ENCODE measurements at regions not wholly inside any gene's neighbourhood (a gene's known extent, or its start where the extent isn't known, plus 50 kb on each side); places are given as distances from the start of the nearest gene placed in this dataset.

- TF ChIP-seq SMAD1 (IDR thresholded peaks at IDR 0.05; ENCODE audit: low read depth, partially characterized antibody) (no peak), SUPT20H (IDR thresholded peaks at IDR 0.05; ENCODE audit: borderline replicate concordance, control insufficient read depth, low read depth, low read length) (no peak)
- POLR2A ChIA-PET: no interaction called here
- H3K4me3 ChIP-seq: no peak overlapping the region
- H3K79me2 ChIP-seq (ENCODE audit: control insufficient read depth, insufficient read depth, low read length): no peaks in the 10 kb centered on the region
- no peaks in the 10 kb centered on the region for H3K36me3 ChIP-seq (ENCODE audit: control insufficient read depth in 2 of 2, insufficient read depth in 2 of 2, low read length in 1 of 2)
- no peak overlapping the region for H2AFZ ChIP-seq (ENCODE audit: control insufficient read depth, low read depth, low read length)
- CTCF ChIA-PET: interaction anchor here (0.7 kb wide), 2 partner anchors 149 to 164 kb away, joined by 3 read pairs; partner anchors contain the start of gene C19orf12
- no TSS peak for BruUV-seq (replicated peaks)
- no peaks in the 10 kb centered on the region for H3K4me1 ChIP-seq (ENCODE audit: control insufficient read depth, insufficient read depth, low read length)
- no peaks in the 10 kb centered on the region for H3K27me3 ChIP-seq (replicated peaks in 1 of 2; ENCODE audit: control insufficient read depth in 2 of 2, insufficient read depth in 2 of 2, low read length in 1 of 2)
- no peaks in the 10 kb centered on the region for H3K9me3 ChIP-seq (replicated peaks; ENCODE audit: control insufficient read depth, insufficient read depth, low read length)
- 27% methylated on average over 7 of the region's 7 CpGs for WGBS (ENCODE audit: insufficient coverage, insufficient replicate concordance, low lambda C conversion rate, missing lambda C conversion rate)
- no peak overlapping the region for H3K9ac ChIP-seq (ENCODE audit: control insufficient read depth, insufficient read depth, low read length)
- no peaks in the 10 kb centered on the region for H4K20me1 ChIP-seq (ENCODE audit: control insufficient read depth, insufficient read depth)
- intact Hi-C loops (cut with micrococcal nuclease; ENCODE audit: unreplicated experiment) (no loop called here), in situ Hi-C loops (cut with MboI) (no loop called here)
- SMC1A ChIA-PET (ENCODE audit: uncharacterized antibody, unreplicated experiment): interaction anchor here (0.9 kb wide), 1 partner anchor 120 kb away, joined by 3 read pairs; no protein-coding TSS in a partner anchor
- DNase-seq (ENCODE audit: low read depth, low spot score): no peak
- no peak for ATAC-seq
- no peak overlapping the region for H3K4me2 ChIP-seq (ENCODE audit: control insufficient read depth, insufficient read depth)
- RAD21 ChIA-PET (ENCODE audit: unreplicated experiment): interaction anchor here (1.6 to 2.0 kb wide), 2 partner anchors 62 to 149 kb away, joined by 3 to 7 read pairs; partner anchors contain the start of gene URI1
- no peak for FAIRE-seq
- H3K27ac ChIP-seq (ENCODE audit: control insufficient read depth, insufficient read depth): no peak overlapping the region
These were observed 62.4 kb upstream of the URI1 start for GRCh38 chr19:29879655-29879974.

GRCh38 chr19:29880498-29881081, 61.4 kb upstream of the URI1 start:
- no TSS peak for BruUV-seq (replicated peaks)
- no peaks in the 10 kb centered on the region for H3K4me1 ChIP-seq (ENCODE audit: control insufficient read depth, insufficient read depth, low read length)

More at GRCh38 chr19:29880498-29881081, 61.4 kb upstream of the URI1 start:
- H3K36me3 ChIP-seq (ENCODE audit: control insufficient read depth in 2 of 2, insufficient read depth in 2 of 2, low read length in 1 of 2): no peaks in the 10 kb centered on the region
- no peak overlapping the region for H3K4me3 ChIP-seq
- FAIRE-seq: no peak
- ATAC-seq: peak; percentile 55
- H3K27ac ChIP-seq (ENCODE audit: control insufficient read depth, insufficient read depth): no peak overlapping the region
- H2AFZ ChIP-seq (ENCODE audit: control insufficient read depth, low read depth, low read length): no peak overlapping the region
- RAD21 ChIA-PET (ENCODE audit: unreplicated experiment): interaction anchor here (1.6 to 2.0 kb wide), 2 partner anchors 61 to 150 kb away, joined by 3 to 7 read pairs; partner anchors contain the start of gene URI1
- TF ChIP-seq MEF2B (IDR thresholded peaks at IDR 0.05; ENCODE audit: partially characterized antibody, poor library complexity, severe bottlenecking): no peak
- TF ChIP-seq HDGF (IDR thresholded peaks at IDR 0.05): no peak
- TF ChIP-seq CEBPB (IDR thresholded peaks at IDR 0.05; ENCODE audit: borderline replicate concordance in 1 of 2, low read depth in 2 of 2, low read length in 2 of 2): no peak
- TF ChIP-seq ZNF592 (IDR thresholded peaks at IDR 0.05): no peak
- TF ChIP-seq NR2F1 (conservative IDR thresholded peaks at IDR 0.05): no peak
- TF ChIP-seq TBL1XR1 (IDR thresholded peaks at IDR 0.05; ENCODE audit: low read depth, low read length): no peak
- WGBS (ENCODE audit: insufficient coverage, insufficient replicate concordance, low lambda C conversion rate, missing lambda C conversion rate): 2% methylated on average over 9 of the region's 10 CpGs
- in situ Hi-C loops (cut with MboI): loop anchor here (10.0 kb wide), 1 partner anchor 774 kb away; no protein-coding TSS in a partner anchor
- H3K9ac ChIP-seq (ENCODE audit: control insufficient read depth, insufficient read depth, low read length): no peak overlapping the region
- SMC1A ChIA-PET (ENCODE audit: uncharacterized antibody, unreplicated experiment): interaction anchor here (1.0 kb wide), 1 partner anchor 86 kb away, joined by 3 read pairs; no protein-coding TSS in a partner anchor
- no peaks in the 10 kb centered on the region for H3K79me2 ChIP-seq (ENCODE audit: control insufficient read depth, insufficient read depth, low read length)
- intact Hi-C loops (cut with micrococcal nuclease; ENCODE audit: unreplicated experiment): no loop called here
- POLR2A ChIA-PET: no interaction called here
- H4K20me1 ChIP-seq (ENCODE audit: control insufficient read depth, insufficient read depth): no peaks in the 10 kb centered on the region
- no peaks in the 10 kb centered on the region for H3K27me3 ChIP-seq (replicated peaks in 1 of 2; ENCODE audit: control insufficient read depth in 2 of 2, insufficient read depth in 2 of 2, low read length in 1 of 2)
- no peaks in the 10 kb centered on the region for H3K9me3 ChIP-seq (replicated peaks; ENCODE audit: control insufficient read depth, insufficient read depth, low read length)
- no peak for DNase-seq (ENCODE audit: low read depth, low spot score)
- CTCF ChIA-PET: interaction anchor here (1.0 kb wide), 1 partner anchor 150 kb away, joined by 3 read pairs; no protein-coding TSS in a partner anchor
- H3K4me2 ChIP-seq (ENCODE audit: control insufficient read depth, insufficient read depth): no peak overlapping the region

All from GM12878 (cell line).